Renal cortex interstitium (tissue), 11 donors: ENCODE measurements at regions not wholly inside any gene's neighbourhood (a gene's known extent, or its start where the extent isn't known, plus 50 kb on each side); places are given as distances from the start of the nearest gene placed in this dataset.

Experiments used
- DNase-seq, 11 donors: peaks; one replicate each; pipeline ENCODE4 v3.0.0-alpha.2; 2013; ENCODE audit warnings: low read depth in 9 of 11, low spot score in 4 of 11; ENCODE audit errors: extremely low read depth in 1 of 11

GRCh38 chr6:71545905-71546304, 257.3 kb downstream of the OGFRL1 start:
- no peak for DNase-seq

- DNase-seq: no peak
These were observed 263.2 kb downstream of the OGFRL1 start for GRCh38 chr6:71551798-71552197.

- DNase-seq: no peak
These were observed 267.5 kb downstream of the OGFRL1 start for GRCh38 chr6:71556141-71556540.

DNA sequence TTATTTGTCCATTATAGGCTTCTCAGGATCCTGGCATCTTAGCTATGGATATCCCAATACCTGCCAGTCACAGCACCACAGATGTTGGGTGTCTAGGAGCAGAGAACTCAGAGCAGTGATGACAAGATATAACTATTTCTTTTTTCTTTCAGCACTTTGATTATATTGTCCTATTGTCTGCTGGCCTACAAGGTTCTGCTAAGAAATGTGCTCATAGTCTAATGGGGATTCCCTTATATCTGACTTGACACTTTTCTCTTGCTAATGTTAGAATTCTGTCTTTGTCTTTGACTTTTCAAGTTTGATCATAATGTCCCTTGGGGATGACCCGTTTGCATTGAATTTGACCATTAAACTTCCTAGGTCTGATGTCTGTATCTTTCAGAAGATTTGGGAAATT, 270.4 kb downstream of the OGFRL1 start:
- no peak for DNase-seq

DNA sequence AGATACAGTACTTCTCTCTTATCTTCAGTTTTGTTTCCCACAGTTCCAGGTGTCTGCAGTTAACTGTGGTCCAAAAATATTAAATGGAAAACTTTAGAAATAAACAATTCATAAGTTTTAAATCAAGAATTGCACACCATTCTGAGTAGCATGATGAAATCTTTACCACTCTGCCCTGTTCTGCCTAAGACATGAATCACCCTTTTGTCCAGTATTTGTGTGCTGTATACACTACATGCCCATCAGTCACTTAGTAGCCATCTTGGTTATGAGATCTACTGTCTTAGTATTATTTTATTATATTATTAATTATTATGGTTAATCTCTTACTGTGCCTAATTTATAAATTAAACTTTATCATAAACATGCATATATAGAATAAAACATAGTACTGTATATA, 279.0 kb downstream of the OGFRL1 start:
- DNase-seq: no peak

DNA sequence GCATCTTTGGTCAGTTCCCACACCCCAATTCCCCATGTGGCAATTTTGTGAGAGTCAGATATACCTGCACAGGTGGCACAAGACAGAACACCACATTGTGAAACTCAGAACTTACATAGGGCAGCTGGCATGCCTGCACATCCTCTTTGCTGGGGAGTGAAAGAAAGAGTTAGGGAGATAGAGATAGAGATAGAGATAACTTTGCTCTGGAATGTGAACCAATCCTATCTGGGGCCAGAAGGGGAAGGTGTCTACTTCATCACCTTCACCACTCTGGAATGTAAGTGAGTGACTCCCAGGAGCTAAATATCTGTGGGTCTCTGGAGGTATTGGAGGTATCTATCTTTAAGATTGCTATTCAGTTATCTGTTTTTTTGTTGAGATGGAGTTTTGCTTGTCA, 289.2 kb downstream of the OGFRL1 start:
- no peak for DNase-seq

- DNase-seq: no peak
These were observed 291.3 kb downstream of the OGFRL1 start for GRCh38 chr6:71579902-71580301.

DNA sequence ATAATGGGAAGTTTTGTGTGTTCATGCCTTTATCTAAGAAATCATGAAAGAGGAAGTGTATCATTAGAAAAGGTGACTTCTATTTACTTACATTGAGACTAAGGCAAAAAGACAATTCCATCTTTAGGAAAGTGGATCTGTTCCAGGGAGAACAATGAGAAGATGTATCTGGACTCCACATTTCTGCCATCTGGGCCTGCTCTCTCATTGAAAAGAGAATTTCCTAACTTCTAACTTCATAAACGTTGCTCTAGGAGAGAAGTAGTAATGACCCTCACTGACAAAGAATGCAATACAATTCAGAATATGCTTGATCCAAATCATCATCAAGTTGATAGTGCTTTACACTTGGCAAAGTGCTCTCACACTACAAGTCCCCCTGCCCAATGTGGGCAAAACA, 294.2 kb downstream of the OGFRL1 start:
- no peak for DNase-seq

GRCh38 chr6:71584712-71585436, 296.3 kb downstream of the OGFRL1 start:
- DNase-seq: no peak

- DNase-seq: no peak
These were observed 296.9 kb downstream of the OGFRL1 start for GRCh38 chr6:71585472-71585871.

GRCh38 chr6:71588490-71588889, 297.9 kb upstream of the RIMS1 start:
- DNase-seq: no peak

- DNase-seq: no peak
These were observed 297.1 kb upstream of the RIMS1 start for GRCh38 chr6:71589254-71589653.

DNA sequence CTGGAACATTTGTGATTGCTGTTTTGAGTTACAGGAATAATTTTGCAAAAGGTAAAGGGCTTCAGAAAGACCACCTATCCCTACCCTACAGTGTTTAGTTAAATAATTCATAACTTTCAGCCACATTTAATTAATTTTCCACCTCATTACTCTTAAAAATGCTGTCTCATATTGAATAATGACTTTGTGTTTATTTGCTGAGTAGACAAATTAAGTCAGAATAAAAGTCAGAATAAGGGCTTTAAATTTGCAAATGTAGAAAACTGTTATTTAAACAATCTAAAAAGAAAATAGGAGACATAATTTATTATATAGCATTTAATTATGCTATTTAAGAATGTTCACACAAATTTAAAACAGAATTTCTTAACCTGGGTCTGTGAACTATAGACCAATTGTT, 293.7 kb upstream of the RIMS1 start:
- DNase-seq: no peak

DNA sequence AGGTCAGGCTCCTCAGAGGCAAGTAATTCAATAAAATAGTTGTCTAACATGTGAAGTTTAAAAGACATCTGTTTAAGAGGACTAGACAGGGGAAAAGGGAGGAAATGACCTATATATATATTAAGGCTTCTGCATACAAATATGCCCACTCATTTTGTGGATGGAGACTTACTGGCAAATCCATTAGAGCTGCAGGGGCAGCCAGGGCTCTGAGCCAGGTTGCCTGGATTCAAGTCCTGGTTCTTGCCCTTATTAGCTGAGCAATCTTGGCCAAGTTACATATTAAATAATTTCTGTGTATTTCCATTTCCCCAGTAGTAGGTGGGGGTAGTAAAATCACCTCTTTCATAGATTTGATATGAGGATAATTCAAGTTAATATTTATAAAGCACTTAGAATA, 287.0 kb upstream of the RIMS1 start:
- DNase-seq: no peak

- no peak for DNase-seq
These were observed 283.9 kb upstream of the RIMS1 start for GRCh38 chr6:71602385-71603007.

DNA sequence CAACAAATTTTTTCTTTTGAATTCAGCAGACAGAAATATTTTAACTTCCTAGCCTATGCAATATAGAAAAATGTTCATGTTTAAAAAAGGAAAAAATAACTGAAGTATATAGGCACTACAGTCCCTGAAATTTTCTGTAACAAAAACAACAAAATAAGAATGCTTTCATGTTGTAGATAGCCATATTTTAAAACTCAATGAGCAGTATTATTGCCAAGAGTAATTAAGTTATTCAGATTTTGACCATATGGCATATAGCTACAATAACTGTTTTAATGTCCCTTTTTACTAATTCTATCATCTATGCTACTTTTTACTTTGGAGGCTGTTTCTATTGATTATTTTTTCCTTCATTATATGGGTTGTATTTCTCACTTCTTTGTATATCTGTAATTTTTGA, 283.3 kb upstream of the RIMS1 start:
- DNase-seq: peak in 3 of 11 donors; percentile 6 to 20 (median 10)

GRCh38 chr6:71608646-71609045, 277.7 kb upstream of the RIMS1 start:
- no peak for DNase-seq

DNA sequence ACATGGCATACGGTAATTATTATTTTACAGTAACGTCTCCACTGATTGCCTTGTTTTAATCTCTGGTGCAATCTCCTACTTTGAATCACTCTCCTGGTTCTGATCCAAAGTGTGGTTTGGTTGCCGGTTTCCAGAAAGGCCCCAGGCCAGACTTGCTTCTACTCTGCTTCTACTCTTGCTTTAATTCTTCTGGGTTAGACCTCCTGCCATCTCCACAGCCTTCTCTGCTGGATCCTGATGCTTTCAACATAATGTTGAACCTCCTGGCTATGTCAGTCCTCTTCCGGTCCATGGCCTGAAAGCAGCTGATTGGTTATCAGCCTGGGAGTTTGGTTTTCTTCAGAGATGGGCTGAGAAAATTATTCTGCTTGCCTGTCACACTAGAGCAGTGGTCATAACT, 266.5 kb upstream of the RIMS1 start:
- DNase-seq: no peak

GRCh38 chr6:71621918-71622519, 264.3 kb upstream of the RIMS1 start:
- no peak for DNase-seq

GRCh38 chr6:71642120-71642519, 244.2 kb upstream of the RIMS1 start:
- DNase-seq: no peak

DNA sequence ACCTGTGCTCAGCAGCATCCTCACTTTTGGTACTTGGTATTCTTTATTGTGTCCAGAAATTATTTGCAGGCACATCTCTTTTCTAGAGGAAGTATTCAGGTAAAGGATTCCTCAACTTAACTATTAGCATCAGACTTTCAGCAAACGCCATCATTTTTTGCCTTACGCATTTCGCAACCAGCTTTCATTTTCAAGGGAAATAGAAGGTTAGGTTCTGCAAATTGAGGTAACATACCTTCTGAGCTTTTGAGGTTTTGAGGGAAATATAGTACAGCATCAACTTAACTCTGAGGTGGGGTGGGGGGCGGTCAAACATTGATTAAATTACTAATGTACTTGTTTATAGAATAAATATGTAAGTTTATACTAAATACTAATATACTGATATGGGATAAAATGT, 243.6 kb upstream of the RIMS1 start:
- DNase-seq: no peak
